ENCODE measurements at regions not wholly inside any gene's neighbourhood (a gene's known extent, or its start where the extent isn't known, plus 50 kb on each side); places are given as distances from the start of the nearest gene placed in this dataset.

DNA sequence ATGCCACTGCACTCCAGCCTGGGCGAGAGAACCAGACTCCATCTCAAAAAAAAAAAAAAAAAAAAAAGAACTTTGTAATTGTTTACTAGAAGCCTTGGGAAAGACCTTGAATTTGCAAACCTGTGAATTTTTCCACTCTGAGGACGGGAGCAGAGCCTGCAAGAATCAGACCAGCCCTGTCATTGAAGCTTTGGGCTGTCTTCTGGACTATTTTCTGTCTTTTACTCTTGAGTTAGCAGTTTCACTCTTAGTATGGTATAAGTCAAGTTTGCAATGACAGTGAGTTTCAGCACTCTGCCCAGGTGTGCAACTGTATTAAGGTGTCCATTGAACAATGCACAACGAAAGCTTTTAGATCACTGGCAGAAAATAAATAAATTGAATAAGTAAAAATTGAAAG lies 81.4 kb upstream of the KRAS start:
- Histone ChIP-seq H3K4me1 (ENCODE audit: control insufficient read depth, insufficient read depth, low read length) (no peaks in the 10 kb centered on the region), H3K36me3 (ENCODE audit: control insufficient read depth, insufficient read depth, low read length) (no peaks in the 10 kb centered on the region), H3K4me3 (ENCODE audit: low read length) (no peak overlapping the region), H3K27ac (ENCODE audit: low read length) (no peak overlapping the region), H3K27me3 (ENCODE audit: control insufficient read depth, insufficient read depth, low read length) (no peaks in the 10 kb centered on the region), H3K9me3 (ENCODE audit: control insufficient read depth, insufficient read depth, low read length) (no peaks in the 10 kb centered on the region)
- DNase-seq (ENCODE audit: low read depth, low spot score), result no peak
- no CpG with 5 or more reads among the region's 3 CpGs for WGBS (ENCODE audit: insufficient coverage, insufficient read length)

DNA sequence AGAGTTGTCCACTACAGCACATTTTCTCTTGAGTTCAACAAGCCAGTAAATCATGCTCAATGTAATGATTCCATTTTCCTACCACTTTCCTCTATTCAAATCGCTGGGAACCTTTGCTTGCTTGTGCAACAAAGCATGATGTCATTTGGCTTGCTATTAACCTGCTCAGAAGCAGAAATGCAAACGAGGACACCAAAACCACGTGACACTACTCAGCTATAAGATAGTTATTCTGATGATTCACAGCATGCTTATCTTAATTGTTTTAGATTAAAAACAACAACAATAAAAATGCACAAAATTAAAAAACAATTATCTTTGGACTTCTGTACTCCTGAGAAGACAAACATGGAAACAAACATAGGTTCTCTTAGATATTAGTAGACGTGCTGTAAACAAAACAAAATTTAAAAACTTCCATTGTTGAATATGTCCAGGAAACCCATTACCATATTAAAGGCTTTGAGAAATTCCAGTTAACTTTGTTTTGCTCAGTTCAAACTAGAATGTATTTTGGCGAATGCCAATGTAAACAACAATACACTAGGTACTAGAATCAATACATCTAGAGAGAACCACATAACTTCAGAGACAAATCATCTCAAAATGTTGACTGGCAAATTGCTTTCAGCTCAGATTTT lies 77.5 kb upstream of the KRAS start:
- Histone ChIP-seq H3K4me1 (ENCODE audit: control insufficient read depth, insufficient read depth, low read length) (no peaks in the 10 kb centered on the region), H3K36me3 (ENCODE audit: control insufficient read depth, insufficient read depth, low read length) (no peaks in the 10 kb centered on the region), H3K27ac (ENCODE audit: low read length) (no peak overlapping the region), H3K4me3 (ENCODE audit: low read length) (no peak overlapping the region), H3K9me3 (ENCODE audit: control insufficient read depth, insufficient read depth, low read length) (no peaks in the 10 kb centered on the region), H3K27me3 (ENCODE audit: control insufficient read depth, insufficient read depth, low read length) (no peaks in the 10 kb centered on the region)
- no CpG with 5 or more reads among the region's 5 CpGs for WGBS (ENCODE audit: insufficient coverage, insufficient read length)
- no peak for DNase-seq (ENCODE audit: low read depth, low spot score)

DNA sequence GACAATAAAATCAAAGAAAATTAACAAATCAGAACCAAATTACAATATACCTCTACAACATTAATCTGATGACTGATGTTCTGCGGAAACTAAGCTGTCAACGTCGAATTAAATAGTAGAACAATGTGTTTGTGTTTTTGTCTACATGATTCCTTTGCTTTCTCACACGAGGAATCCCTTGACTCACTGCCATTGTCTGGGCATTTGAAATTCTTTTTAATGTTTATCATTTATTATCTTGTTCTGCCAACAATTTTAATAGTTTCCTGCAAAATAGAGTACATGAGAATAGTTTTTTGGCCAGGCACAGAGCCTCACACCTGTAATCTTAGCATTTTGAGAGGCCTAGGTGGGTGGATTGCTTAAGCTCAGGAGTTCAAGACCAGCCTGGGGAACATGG lies 76.6 kb upstream of the KRAS start:
- no peaks in the 10 kb centered on the region for H3K36me3 ChIP-seq (ENCODE audit: control insufficient read depth, insufficient read depth, low read length)
- H3K27ac ChIP-seq (ENCODE audit: low read length), result no peak overlapping the region
- H3K9me3 ChIP-seq (ENCODE audit: control insufficient read depth, insufficient read depth, low read length), result no peaks in the 10 kb centered on the region
- no peak for DNase-seq (ENCODE audit: low read depth, low spot score)
- H3K4me1 ChIP-seq (ENCODE audit: control insufficient read depth, insufficient read depth, low read length), result no peaks in the 10 kb centered on the region
- WGBS (ENCODE audit: insufficient coverage, insufficient read length), result no CpG with 5 or more reads among the region's 4 CpGs
- no peak overlapping the region for H3K4me3 ChIP-seq (ENCODE audit: low read length)
- no peaks in the 10 kb centered on the region for H3K27me3 ChIP-seq (ENCODE audit: control insufficient read depth, insufficient read depth, low read length)

DNA sequence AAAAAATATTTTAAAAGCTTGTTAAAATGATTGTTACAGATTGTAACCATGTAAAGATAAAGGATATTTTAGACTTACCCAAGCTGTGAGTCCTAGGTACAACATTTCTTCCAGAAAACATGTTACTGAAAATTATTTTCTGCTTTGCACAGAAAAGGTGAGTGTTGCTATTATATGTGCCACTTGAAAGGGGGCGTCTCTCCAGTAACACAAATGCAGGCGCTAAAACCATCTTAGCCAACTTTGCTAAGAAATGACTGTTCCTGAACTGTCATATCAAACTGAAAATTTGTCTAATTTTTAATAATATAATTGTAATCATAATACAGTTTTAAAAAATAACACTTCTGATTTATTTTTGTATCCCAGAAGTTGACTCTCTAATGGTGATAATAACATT lies 75.6 kb upstream of the KRAS start:
- DNase-seq (ENCODE audit: low read depth, low spot score), result no peak
- Histone ChIP-seq H3K27me3 (ENCODE audit: control insufficient read depth, insufficient read depth, low read length) (no peaks in the 10 kb centered on the region), H3K27ac (ENCODE audit: low read length) (no peak overlapping the region), H3K36me3 (ENCODE audit: control insufficient read depth, insufficient read depth, low read length) (no peaks in the 10 kb centered on the region), H3K4me1 (ENCODE audit: control insufficient read depth, insufficient read depth, low read length) (no peaks in the 10 kb centered on the region), H3K4me3 (ENCODE audit: low read length) (no peak overlapping the region), H3K9me3 (ENCODE audit: control insufficient read depth, insufficient read depth, low read length) (no peaks in the 10 kb centered on the region)
- WGBS (ENCODE audit: insufficient coverage, insufficient read length), result no CpG with 5 or more reads among the region's 2 CpGs

DNA sequence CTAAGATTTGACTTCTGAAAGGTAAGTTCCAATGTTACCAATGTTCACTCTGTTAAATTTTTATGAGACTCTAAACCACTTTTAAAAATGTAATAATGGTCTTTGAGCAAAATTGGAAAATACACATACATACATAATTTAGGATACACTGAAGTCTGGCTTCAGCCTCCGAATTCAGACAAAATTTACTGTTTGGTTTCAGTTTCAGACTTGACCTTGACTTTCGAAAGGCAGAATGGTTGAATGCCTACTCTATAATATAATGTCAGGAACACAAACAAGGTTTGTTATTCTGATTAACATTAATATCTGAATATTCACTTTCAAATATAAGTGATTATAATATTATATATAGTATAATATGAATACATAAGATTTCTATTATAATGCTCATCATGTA lies 74.1 kb upstream of the KRAS start:
- Histone ChIP-seq H3K36me3 (ENCODE audit: control insufficient read depth, insufficient read depth, low read length) (no peaks in the 10 kb centered on the region), H3K9me3 (ENCODE audit: control insufficient read depth, insufficient read depth, low read length) (no peaks in the 10 kb centered on the region), H3K4me3 (ENCODE audit: low read length) (no peak overlapping the region), H3K27me3 (ENCODE audit: control insufficient read depth, insufficient read depth, low read length) (no peaks in the 10 kb centered on the region), H3K27ac (ENCODE audit: low read length) (no peak overlapping the region), H3K4me1 (ENCODE audit: control insufficient read depth, insufficient read depth, low read length) (no peaks in the 10 kb centered on the region)
- DNase-seq (ENCODE audit: low read depth, low spot score), result no peak
- no CpG with 5 or more reads among the region's 2 CpGs for WGBS (ENCODE audit: insufficient coverage, insufficient read length)

DNA sequence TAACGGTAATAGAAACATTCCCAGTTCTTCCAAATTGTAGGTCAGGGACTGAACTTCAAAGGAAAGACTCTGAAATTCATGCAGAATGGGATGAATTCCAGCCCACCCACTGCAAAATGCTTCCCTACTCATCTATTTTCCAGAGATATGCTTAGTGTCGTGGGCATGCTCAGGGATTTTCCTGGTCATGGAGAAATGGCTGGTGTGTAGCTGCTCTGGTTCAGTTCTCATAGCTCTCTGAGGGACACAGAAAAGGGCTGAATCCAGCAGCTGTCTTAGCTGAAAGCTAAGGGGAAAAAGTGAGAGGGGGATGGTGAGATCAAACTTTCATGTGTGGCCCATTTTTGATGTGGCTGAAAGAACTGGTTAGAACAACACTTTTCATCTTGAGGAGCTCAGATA lies 72.9 kb upstream of the KRAS start:
- DNase-seq (ENCODE audit: low read depth, low spot score), result no peak
- Histone ChIP-seq H3K4me1 (ENCODE audit: control insufficient read depth, insufficient read depth, low read length) (no peaks in the 10 kb centered on the region), H3K36me3 (ENCODE audit: control insufficient read depth, insufficient read depth, low read length) (no peaks in the 10 kb centered on the region), H3K9me3 (ENCODE audit: control insufficient read depth, insufficient read depth, low read length) (no peaks in the 10 kb centered on the region), H3K27me3 (ENCODE audit: control insufficient read depth, insufficient read depth, low read length) (no peaks in the 10 kb centered on the region), H3K27ac (ENCODE audit: low read length) (no peak overlapping the region), H3K4me3 (ENCODE audit: low read length) (no peak overlapping the region)
- WGBS (ENCODE audit: insufficient coverage, insufficient read length), result no CpG with 5 or more reads among the region's 2 CpGs

DNA sequence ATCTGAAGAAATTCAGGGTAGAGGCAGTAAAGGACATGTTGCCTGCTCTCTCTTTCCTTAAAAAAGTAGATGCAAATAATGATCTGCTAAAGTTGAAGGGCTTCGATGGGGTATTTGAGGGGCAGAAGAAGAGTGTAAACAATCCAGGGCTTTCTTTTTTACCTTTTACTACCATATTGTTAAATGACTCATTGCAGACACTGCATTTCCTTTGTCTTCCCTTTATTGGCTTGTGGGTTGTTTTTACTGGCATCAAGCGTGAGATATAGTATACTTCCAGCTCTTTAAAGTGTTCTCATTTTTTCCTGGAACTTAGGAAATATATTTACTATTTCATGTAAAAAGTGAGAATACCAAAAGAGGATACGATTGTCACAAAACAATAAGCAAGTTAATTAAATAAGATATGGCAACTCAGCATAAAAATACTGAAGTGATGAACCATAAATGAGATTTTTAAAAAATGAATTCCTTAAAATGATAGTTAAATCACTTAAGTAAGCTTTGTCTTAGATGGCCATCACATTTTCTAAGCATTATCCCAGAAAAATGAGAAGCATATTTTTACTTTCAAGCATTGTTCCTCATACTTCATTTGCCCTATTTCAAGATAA lies 72.3 kb upstream of the KRAS start:
- Histone ChIP-seq H3K4me3 (ENCODE audit: low read length) (no peak overlapping the region), H3K36me3 (ENCODE audit: control insufficient read depth, insufficient read depth, low read length) (no peaks in the 10 kb centered on the region), H3K4me1 (ENCODE audit: control insufficient read depth, insufficient read depth, low read length) (no peaks in the 10 kb centered on the region), H3K27ac (ENCODE audit: low read length) (no peak overlapping the region), H3K27me3 (ENCODE audit: control insufficient read depth, insufficient read depth, low read length) (no peaks in the 10 kb centered on the region), H3K9me3 (ENCODE audit: control insufficient read depth, insufficient read depth, low read length) (no peaks in the 10 kb centered on the region)
- DNase-seq (ENCODE audit: low read depth, low spot score), result no peak
- no CpG with 5 or more reads among the region's 3 CpGs for WGBS (ENCODE audit: insufficient coverage, insufficient read length)

DNA sequence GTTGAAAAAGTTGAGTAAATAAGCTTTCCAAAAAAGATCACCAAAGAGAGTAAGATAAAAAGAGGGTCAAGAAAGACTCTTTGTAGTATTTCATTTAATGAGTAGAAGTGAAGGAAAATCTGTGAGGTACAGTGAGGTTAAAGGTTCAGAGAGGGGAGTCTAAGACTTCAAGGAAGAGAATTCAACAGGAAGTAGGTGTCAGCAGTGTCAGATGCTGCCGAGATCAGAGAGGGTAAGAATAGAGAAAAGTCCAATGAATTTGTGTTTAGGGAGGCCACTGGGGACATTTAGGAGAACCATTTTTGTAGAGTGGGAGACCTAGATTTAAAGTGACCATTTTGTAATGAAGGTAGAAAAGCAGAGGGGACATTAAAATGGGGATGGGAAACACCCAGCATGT lies 71.6 kb upstream of the KRAS start:
- no CpG with 5 or more reads among the region's 1 CpG for WGBS (ENCODE audit: insufficient coverage, insufficient read length)
- Histone ChIP-seq H3K4me3 (ENCODE audit: low read length) (no peak overlapping the region), H3K27ac (ENCODE audit: low read length) (no peak overlapping the region), H3K36me3 (ENCODE audit: control insufficient read depth, insufficient read depth, low read length) (no peaks in the 10 kb centered on the region), H3K9me3 (ENCODE audit: control insufficient read depth, insufficient read depth, low read length) (no peaks in the 10 kb centered on the region), H3K27me3 (ENCODE audit: control insufficient read depth, insufficient read depth, low read length) (no peaks in the 10 kb centered on the region), H3K4me1 (ENCODE audit: control insufficient read depth, insufficient read depth, low read length) (no peaks in the 10 kb centered on the region)
- no peak for DNase-seq (ENCODE audit: low read depth, low spot score)

DNA sequence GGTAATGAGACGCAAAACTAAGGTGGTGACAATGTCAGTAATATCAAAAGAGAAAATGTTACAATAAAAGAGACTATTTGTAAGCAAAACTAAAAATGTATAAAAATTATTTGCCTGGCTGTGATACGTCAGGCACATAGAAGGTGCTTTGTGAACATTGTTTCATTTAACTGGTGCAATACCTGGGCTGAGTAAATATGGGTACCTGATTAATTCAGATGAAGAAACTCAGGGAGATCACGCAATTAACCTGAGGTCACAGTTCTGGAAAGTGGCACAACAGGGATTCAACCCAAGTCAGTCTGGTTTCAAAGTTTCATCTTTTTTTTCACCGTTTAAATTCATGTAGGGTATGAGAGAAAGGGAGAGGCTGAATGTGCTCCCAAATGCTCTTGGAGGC lies 71.0 kb upstream of the KRAS start:
- H3K27me3 ChIP-seq (ENCODE audit: control insufficient read depth, insufficient read depth, low read length), result no peaks in the 10 kb centered on the region
- no peak overlapping the region for H3K4me3 ChIP-seq (ENCODE audit: low read length)
- H3K27ac ChIP-seq (ENCODE audit: low read length), result no peak overlapping the region
- H3K9me3 ChIP-seq (ENCODE audit: control insufficient read depth, insufficient read depth, low read length), result no peaks in the 10 kb centered on the region
- no peaks in the 10 kb centered on the region for H3K4me1 ChIP-seq (ENCODE audit: control insufficient read depth, insufficient read depth, low read length)
- DNase-seq (ENCODE audit: low read depth, low spot score), result no peak
- no peaks in the 10 kb centered on the region for H3K36me3 ChIP-seq (ENCODE audit: control insufficient read depth, insufficient read depth, low read length)
- no CpG with 5 or more reads among the region's 4 CpGs for WGBS (ENCODE audit: insufficient coverage, insufficient read length)

DNA sequence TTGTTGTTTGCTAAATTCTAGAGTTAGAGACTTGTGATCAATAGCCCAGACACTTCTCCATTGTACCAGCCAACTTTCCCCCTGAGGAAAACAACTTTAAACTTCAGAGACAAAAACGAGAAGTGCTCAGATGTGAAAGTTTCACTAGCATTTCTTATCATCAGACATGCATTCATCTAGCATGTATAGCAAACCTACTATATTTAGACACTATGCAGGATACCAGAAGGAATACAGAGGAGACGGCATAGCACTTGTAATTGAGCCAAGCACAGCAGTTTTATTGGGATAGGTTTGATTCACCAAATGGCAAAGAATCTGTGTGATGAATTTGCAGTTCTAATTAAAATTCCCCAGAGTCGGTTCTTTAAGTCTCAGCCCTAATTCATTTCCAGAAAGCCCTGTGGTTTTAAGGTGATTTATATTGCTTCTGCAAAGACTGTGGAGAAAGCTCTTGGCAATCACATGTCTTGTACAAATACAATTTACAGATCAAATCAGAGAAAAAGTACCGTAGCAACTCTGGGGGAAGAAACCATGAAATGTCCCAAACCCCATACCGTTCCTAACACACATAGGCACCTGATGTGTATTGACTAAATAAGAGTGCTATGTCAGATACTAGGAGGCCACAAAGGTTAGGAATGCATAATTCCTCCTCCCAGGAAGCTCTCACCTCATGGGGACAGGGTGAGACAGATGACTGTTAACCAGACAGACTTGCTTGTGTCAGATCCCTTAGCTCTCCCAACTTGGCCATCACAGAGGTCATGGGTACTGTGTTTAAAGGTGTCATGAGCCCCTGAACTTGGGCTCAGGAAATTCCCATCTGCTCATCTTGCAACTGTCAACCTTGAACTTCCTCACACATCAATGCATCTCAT lies 69.6 kb upstream of the KRAS start:
- no peaks in the 10 kb centered on the region for H3K4me1 ChIP-seq (ENCODE audit: control insufficient read depth, insufficient read depth, low read length)
- H3K36me3 ChIP-seq (ENCODE audit: control insufficient read depth, insufficient read depth, low read length), result no peaks in the 10 kb centered on the region
- no peaks in the 10 kb centered on the region for H3K9me3 ChIP-seq (ENCODE audit: control insufficient read depth, insufficient read depth, low read length)
- H3K27me3 ChIP-seq (ENCODE audit: control insufficient read depth, insufficient read depth, low read length), result no peaks in the 10 kb centered on the region
- DNase-seq (ENCODE audit: low read depth, low spot score), result no peak
- no peak overlapping the region for H3K4me3 ChIP-seq (ENCODE audit: low read length)
- H3K27ac ChIP-seq (ENCODE audit: low read length), result no peak overlapping the region
- WGBS (ENCODE audit: insufficient coverage, insufficient read length), result no CpG with 5 or more reads among the region's 5 CpGs
